HepG2 (cell line): ENCODE measurements at regions not wholly inside any gene's neighbourhood (a gene's known extent, or its start where the extent isn't known, plus 50 kb on each side); places are given as distances from the start of the nearest gene placed in this dataset.

Source experiments
- NFE2 ChIP-seq: sonication (generic); formaldehyde crosslinking; IDR thresholded peaks from 2 replicates; pipeline ENCODE4 v1.4.0; 2020; ENCODE audit warnings: missing genetic modification reagents
- POLR2A ChIP-seq, 2 experiments: IDR thresholded peaks; 2 replicates each; pipeline ENCODE4 v1.6.1; 2011; ENCODE audit warnings: low read depth in 2 of 2, low read length in 2 of 2, mild to moderate bottlenecking in 1 of 2, moderate library complexity in 1 of 2; ENCODE audit not compliant: insufficient read depth in 1 of 2
- YY1 ChIP-seq: IDR thresholded peaks from 2 replicates; pipeline ENCODE4 v1.6.1; 2011; ENCODE audit warnings: low read length, low read depth, moderate library complexity, mild to moderate bottlenecking; ENCODE audit not compliant: insufficient read depth, insufficient replicate concordance
- ZNF761 ChIP-seq: sonication (generic); formaldehyde crosslinking; conservative IDR thresholded peaks from 2 replicates; pipeline ENCODE4 v1.4.0; 2020; ENCODE audit warnings: mild to moderate bottlenecking, missing genetic modification reagents
- TF ChIP-seq, protein P1 (sequence below): sonication (generic); formaldehyde crosslinking; IDR thresholded peaks from 2 replicates; pipeline ENCODE4 v1.5.0; 2020; ENCODE audit warnings: mild to moderate bottlenecking, missing genetic modification reagents, moderate library complexity

DNA sequence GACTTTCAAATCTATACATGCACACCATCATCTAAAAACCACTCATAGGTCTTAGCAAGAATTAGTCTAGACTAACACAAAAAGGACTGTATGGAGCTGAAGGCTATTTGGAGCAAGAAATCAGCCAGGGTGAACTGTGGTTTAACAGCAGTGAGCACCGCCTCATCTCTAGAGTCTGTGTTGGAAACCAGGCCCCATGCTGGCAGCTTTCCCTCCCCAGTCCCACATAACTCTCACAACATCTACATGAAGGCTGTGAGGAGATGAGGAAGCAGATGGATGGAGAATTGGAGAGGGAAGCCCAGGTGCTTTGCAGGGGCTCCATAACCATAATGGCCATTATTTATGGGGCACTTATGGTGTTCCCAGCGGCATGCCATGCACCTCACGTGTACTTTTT, 133.2 kb upstream of the TOPAZ1 start:
- TF ChIP-seq, protein P1, sequence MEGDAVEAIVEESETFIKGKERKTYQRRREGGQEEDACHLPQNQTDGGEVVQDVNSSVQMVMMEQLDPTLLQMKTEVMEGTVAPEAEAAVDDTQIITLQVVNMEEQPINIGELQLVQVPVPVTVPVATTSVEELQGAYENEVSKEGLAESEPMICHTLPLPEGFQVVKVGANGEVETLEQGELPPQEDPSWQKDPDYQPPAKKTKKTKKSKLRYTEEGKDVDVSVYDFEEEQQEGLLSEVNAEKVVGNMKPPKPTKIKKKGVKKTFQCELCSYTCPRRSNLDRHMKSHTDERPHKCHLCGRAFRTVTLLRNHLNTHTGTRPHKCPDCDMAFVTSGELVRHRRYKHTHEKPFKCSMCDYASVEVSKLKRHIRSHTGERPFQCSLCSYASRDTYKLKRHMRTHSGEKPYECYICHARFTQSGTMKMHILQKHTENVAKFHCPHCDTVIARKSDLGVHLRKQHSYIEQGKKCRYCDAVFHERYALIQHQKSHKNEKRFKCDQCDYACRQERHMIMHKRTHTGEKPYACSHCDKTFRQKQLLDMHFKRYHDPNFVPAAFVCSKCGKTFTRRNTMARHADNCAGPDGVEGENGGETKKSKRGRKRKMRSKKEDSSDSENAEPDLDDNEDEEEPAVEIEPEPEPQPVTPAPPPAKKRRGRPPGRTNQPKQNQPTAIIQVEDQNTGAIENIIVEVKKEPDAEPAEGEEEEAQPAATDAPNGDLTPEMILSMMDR (CRISPR knock-in tag): no peak
- TF ChIP-seq NFE2 (CRISPR knock-in tag) (no peak), POLR2A (IDR thresholded peaks at IDR 0.05; ENCODE audit: insufficient read depth in 1 of 2, low read depth in 2 of 2, low read length in 2 of 2) (no peak), YY1 (no peak), ZNF761 (CRISPR knock-in tag) (no peak)
